ENCODE measurements at regions not wholly inside any gene's neighbourhood (a gene's known extent, or its start where the extent isn't known, plus 50 kb on each side); places are given as distances from the start of the nearest gene placed in this dataset.

- DNase-seq = no peak
Observed at GRCh38 chr18:2281523-2282199, 289.6 kb downstream of the METTL4 start.

GRCh38 chr18:2293109-2293839 lies 278.0 kb downstream of the METTL4 start:
- no peak for DNase-seq

- DNase-seq = no peak
Observed at GRCh38 chr18:2301316-2301715, 270.0 kb downstream of the METTL4 start.

DNA sequence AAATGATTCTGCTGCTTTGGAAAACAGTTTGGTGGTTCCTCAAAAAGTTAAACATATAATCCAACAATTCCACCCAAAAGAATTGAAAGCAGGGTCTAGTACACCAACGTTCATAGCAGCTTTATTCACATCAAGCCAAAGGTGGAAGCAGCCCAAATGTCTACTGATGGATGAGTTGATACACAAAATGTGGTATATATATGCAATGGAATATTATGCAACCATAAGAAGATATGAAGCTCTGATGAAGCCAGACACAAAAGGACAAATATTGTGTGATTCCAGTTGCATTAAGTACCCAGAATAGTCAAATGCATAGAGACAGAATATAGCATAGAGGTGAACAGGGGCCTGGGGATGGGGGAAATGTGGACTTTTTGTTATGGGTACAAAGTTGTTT lies 269.3 kb downstream of the METTL4 start:
- no peak for DNase-seq

DNA sequence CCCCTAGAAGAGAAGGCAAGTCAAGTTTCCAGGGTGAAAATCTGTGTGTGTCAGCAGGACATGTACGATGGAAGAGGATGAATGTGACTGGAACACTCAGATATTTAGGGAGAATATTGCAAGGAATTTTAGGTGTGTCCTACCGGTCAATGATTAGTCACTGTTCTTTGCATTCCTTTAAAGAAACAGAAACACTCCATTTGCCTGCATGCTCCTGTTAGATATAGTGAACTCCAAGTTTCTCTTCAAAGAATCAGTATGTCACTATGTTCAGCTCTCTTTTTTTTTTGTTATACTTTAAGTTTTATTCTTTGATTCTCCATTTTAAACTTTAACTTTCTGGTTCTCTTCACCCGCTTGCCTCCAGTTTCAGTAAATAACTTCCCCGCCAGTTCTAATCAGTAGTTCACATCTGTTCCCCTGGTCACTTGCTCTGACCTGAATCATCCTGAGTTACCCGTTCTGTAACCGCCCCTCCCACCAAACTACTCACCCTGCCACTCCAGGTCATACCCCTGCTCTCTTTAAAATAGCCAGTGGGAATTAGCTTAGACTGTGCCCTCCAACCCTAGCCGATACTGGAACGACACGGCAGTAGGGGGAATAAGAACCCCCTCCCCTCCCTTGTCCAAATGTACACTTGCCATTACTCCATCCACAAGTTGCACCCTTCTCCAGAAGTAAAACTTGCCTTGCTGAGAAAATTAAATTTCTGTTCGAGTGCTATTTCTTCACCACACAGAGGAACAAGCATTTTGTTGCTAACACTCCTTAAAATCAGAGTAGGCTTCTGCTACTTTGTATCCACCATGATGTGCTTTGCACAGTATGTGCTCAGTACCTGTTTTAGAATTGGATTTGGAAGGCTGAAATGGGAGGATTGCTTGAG lies 268.4 kb downstream of the METTL4 start:
- no peak for DNase-seq

DNA sequence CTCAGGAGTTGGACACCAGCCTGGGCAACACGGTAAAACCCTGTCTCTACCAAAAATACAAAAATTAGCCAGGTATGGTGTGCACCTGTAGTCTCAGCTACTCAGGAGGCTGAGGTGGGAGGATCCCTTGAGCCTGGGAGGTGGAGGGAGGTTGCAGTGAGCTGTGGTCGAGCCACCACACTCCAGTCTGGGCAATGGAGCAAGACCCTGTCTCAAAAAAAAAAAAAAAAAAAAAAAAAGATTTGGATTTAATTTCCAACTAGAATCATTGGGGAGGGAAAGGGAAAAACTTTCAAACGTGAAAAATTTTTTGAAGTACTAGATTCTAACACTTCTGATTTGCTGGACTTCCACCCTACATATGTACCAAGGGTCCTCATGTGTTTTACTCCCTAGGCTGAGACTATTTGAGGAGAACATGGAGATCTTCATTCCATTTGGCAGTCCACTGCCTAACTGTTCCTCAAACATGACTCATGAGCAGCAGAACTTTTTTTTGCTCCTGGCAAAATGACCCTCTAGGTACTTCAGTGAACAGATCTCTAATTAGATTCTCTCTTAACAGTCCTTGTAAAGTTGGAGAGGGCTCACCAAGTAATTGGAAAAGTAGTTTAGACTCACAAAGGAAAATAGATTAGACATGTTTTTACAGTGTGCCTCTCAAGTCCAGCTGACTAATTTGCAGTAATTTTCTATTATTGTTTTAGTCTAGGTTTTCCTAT lies 267.6 kb downstream of the METTL4 start:
- no peak for DNase-seq

DNA sequence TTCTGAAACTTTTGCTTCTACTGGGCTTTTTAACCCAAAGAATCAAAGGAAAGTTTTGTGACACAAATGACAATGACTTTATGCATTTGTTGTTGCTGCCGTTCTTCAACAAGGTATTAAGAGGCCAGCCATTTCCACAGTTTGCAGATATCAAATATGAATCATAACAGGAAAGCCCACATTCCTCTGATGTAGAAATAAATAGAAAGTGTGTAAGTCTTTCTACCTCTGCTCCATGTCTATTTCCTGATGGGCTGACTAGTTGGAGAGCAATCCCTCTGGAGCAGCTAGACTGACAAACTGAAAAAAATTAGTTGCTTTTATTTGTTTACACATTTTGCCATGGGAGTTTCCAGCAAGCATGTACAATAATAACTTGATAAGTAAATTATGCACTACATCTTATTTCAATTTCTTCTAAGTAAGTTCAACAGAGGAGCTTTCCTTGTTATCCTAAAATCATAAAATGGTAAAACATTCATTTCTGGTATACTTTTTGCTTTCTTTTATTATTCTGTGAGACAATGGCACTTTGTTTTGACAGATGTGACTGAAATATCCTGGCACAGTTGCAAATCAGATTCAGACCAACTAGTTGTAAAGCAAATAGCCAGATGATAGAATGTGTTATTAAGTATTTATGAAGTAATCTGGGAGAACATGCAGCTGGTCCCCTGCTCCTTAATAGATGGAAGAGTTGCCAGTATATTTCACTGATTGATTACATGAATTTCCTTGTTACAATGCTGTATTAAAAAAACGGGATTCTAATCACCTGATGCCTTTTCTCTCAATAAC lies 266.7 kb downstream of the METTL4 start:
- no peak for DNase-seq

GRCh38 chr18:2306606-2307005 lies 264.7 kb downstream of the METTL4 start:
- no peak for DNase-seq

DNA sequence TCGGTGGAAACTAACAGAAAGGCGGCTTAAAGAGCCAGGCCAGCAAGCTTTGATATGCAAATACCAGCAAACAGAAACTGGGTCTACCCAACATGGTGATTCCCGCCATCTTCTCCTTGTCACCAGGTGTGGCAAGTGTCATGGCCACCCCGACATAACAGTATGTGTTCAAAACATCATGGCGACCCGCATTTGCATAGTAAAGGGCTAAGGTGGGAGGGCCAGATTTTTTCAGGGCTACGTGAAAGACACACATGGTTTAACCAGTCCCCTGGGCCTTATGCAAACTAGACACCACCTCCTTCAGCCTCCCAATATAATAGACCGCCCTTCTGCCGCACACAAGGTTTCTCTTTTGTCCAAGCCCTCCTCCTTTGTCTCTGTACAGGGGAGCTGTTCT lies 260.4 kb downstream of the METTL4 start:
- no peak for DNase-seq

DNA sequence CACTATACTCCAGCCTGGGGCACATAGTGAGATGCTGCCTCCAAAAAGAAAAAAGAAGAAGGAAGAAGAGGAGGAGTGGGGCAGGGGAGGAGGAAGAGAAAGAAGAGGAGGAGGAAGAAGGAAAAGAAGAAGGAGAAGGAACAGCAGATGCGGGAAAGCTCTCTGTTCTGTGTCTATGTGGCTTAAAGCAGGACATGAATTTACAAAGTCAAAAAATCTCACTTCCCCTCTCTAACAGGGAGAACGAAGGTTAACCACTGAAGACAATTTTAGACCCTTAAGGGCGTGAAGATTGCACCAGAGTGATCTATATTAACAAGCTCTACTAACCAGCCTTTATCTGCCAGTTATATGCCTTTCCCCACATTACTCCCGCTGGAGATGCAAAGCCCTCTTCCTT lies 258.9 kb downstream of the METTL4 start:
- no peak for DNase-seq

DNA sequence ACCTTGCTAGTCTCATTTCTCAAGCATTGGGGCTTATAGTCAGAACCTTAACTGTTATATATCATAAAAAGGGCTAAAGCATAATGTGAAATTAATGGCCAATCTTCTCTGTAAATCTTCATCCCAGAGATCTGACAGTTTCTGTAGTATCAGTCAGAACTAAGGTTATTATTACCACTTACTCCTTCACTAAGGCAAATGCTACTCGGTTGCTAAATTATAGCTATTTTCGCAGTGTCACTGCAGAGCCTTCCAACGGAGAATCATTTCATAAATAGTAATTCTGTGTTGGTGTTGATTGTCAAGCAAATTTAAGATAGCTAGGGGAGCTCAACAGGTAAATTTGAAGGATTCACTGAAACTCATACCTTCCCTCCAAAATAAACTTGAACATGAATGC lies 258.0 kb downstream of the METTL4 start:
- DNase-seq = no peak

DNA sequence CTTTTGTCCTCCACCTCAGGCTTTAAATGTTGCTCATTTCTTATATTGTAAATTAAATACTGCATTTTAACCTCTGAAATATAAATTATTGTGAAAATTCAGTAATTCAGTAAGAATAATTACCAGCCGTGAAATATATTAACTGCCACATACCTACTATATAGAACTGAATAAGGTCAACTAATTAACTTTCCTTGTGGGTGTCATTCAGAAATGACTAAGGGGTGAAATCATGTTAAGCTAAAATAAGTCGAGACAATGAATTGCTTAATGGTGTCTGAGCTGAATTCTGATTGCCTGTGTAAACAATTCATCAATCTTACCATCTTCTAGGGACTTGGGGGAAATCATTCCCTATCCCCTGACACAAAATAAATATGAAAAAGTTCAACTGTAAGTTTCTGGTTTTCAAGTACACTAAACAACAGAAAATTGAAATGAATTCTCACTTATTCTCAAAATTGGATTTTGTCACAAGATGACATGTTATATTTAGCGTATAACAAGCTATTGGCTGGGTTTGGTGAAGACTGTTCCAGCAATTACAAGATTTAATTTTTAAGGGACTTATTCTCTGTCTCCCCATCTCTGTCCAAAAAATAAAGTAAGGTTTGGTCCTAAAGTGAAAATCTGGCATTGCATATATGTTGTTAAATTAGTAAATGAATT lies 255.1 kb downstream of the METTL4 start:
- DNase-seq = no peak

- DNase-seq = no peak
Observed at GRCh38 chr18:2316751-2317696, 254.3 kb downstream of the METTL4 start.

- no peak for DNase-seq
Observed at GRCh38 chr18:2324459-2324858, 246.8 kb downstream of the METTL4 start.

- DNase-seq = no peak
Observed at GRCh38 chr18:2325308-2325849, 245.9 kb downstream of the METTL4 start.

DNA sequence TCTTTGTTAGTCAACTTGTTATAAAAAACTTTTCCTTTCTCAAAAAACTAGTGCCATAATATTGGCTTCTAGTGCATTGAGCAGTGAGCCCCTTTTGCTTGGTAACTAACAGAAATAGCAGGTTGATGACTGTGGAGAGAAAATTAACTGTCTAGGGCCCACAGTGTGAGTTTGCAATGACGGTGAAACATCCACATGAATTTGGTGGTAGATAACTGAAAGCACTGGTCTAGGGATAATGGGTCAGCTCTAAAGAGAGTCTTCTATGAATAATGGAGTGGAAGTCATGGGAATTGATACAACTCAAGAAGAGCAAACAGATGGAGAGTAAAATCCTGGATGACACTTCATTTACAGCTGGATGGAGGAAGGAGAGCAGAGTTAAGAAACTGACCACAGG lies 245.4 kb downstream of the METTL4 start:
- no peak for DNase-seq

GRCh38 chr18:2326999-2327398 lies 244.3 kb downstream of the METTL4 start:
- no peak for DNase-seq

DNA sequence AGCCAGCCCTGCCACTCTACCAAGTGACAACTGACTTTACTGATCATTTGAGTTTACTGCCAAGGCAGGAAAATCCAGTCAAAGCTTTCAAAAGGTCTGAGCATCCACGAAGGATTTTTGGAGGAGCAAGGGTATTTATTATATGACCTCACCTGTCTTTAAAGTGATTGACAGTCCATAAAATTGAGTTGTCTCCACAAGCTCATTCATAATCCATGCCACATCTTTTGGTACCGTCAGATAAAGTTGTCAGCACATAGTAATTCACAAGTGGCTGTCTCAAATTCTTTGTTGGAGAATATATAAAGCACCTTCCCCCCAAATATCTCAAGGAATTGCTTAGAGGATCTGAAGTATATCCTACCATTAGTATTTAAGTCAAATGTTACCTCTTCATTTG lies 240.5 kb downstream of the METTL4 start:
- no peak for DNase-seq

DNA sequence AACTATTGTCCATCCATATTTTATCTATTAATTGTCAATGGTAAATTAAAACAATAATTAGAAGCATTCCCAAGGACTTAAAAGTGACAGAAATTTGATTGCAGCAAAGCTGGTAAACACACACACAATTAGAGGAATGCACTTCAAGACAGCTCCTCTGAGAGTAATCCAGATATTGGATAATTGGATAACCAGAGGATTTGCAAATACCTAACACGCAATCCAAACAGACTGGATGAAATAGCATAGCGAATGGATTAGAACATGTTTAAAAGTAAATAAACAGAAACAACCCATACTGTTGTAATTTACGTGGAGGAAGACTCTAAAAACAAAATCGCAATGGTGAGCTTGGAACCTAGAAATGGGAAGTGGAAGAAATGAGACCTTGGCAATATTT lies 239.8 kb downstream of the METTL4 start:
- no peak for DNase-seq
